ENCODE measurements at regions not wholly inside any gene's neighbourhood (a gene's known extent, or its start where the extent isn't known, plus 50 kb on each side); places are given as distances from the start of the nearest gene placed in this dataset.

- TF ChIP-seq CTCF (conservative IDR thresholded peaks at IDR 0.05) (no peak), EZH2 (IDR thresholded peaks at IDR 0.05; ENCODE audit: low read depth) (no peak)
Observed at GRCh38 chr4:158043971-158044618, 128.7 kb downstream of the GASK1B start.

Measured in PC-9 (cell line).